Loucy (cell line): ENCODE measurements at regions not wholly inside any gene's neighbourhood (a gene's known extent, or its start where the extent isn't known, plus 50 kb on each side); places are given as distances from the start of the nearest gene placed in this dataset.

Experiments
- H2AFZ ChIP-seq: fragments of 200-600 bp; sonication (generic); 2 replicates; pipeline ENCODE4 v1.6.0; 2016; ENCODE audit warnings: antibody characterized with exemption, mild to moderate bottlenecking, low read length, moderate library complexity
- H3F3A ChIP-seq: fragments of 200-600 bp; 2 replicates; pipeline ENCODE4 v1.6.0; 2016; ENCODE audit warnings: antibody characterized with exemption, low read depth, mild to moderate bottlenecking
- H3K27me3 ChIP-seq: fragments of 200-600 bp; sonication (generic); 2 replicates; pipeline ENCODE4 v1.6.1; 2014; ENCODE audit warnings: low read length, mild to moderate bottlenecking; ENCODE audit not compliant: insufficient read depth, poor library complexity, severe bottlenecking
- H3K36me3 ChIP-seq: fragments of 200-600 bp; sonication (generic); 2 replicates; pipeline ENCODE4 v1.6.1; 2016; ENCODE audit warnings: low read length; ENCODE audit not compliant: insufficient read depth
- H3K4me1 ChIP-seq: fragments of 200-600 bp; sonication (generic); 2 replicates; pipeline ENCODE4 v1.5.1; 2014; ENCODE audit warnings: low read length, mild to moderate bottlenecking; ENCODE audit not compliant: insufficient read depth, poor library complexity, severe bottlenecking
- H3K4me2 ChIP-seq: fragments of 200-600 bp; sonication (generic); 2 replicates; pipeline ENCODE4 v1.6.0; 2014; ENCODE audit warnings: antibody characterized with exemption, low read length, low read depth, mild to moderate bottlenecking; ENCODE audit not compliant: poor library complexity, severe bottlenecking
- H3K4me3 ChIP-seq: fragments of 200-600 bp; sonication (generic); 2 replicates; pipeline ENCODE4 v1.5.1; 2014; ENCODE audit warnings: low read length, mild to moderate bottlenecking, mixed read lengths; ENCODE audit not compliant: poor library complexity, severe bottlenecking
- H3K79me2 ChIP-seq: fragments of 200-600 bp; sonication (generic); 2 replicates; pipeline ENCODE4 v1.6.1; 2014; ENCODE audit warnings: low read length; ENCODE audit not compliant: insufficient read depth
- H3K9ac ChIP-seq: fragments of 200-600 bp; sonication (generic); 2 replicates; pipeline ENCODE4 v1.6.0; 2014; ENCODE audit warnings: mild to moderate bottlenecking, low read depth, low read length, moderate library complexity; ENCODE audit not compliant: poor library complexity, severe bottlenecking
- H3K9me2 ChIP-seq: fragments of 200-600 bp; sonication (generic); replicated peaks from 2 replicates; pipeline ENCODE4 v1.6.1; 2016; ENCODE audit warnings: low read depth, low read length, mixed read lengths
- H3K9me3 ChIP-seq: fragments of 200-600 bp; sonication (generic); 2 replicates; pipeline ENCODE4 v1.6.1; 2014; ENCODE audit warnings: mild to moderate bottlenecking, antibody characterized with exemption, low read length, low read depth; ENCODE audit not compliant: insufficient read depth
- H4K20me1 ChIP-seq: fragments of 200-600 bp; sonication (generic); 2 replicates; pipeline ENCODE4 v1.6.0; 2014; ENCODE audit warnings: antibody characterized with exemption, low read length, mild to moderate bottlenecking; ENCODE audit not compliant: insufficient read depth, poor library complexity, severe bottlenecking
- CTCF ChIP-seq: fragments of 200-600 bp; sonication (generic); conservative IDR thresholded peaks from 2 replicates; pipeline ENCODE4 v1.5.1; 2014; ENCODE audit warnings: mild to moderate bottlenecking, antibody characterized with exemption, low read length
- EZH2phosphoT487 ChIP-seq: fragments of 200-600 bp; IDR thresholded peaks from 2 replicates; pipeline ENCODE4 v1.6.1; 2018; ENCODE audit warnings: antibody characterized with exemption, mild to moderate bottlenecking, moderate library complexity, borderline replicate concordance

- no peaks in the 10 kb centered on the region for H3F3A ChIP-seq
- H3K9me3 ChIP-seq: no peaks in the 10 kb centered on the region
- no peaks in the 10 kb centered on the region for H3K4me1 ChIP-seq
- no peak overlapping the region for H3K9ac ChIP-seq
- no peak overlapping the region for H3K4me2 ChIP-seq
- H3K79me2 ChIP-seq: no peaks in the 10 kb centered on the region
- H3K4me3 ChIP-seq: no peak overlapping the region
- H3K9me2 ChIP-seq: no peaks in the 10 kb centered on the region
- H4K20me1 ChIP-seq: no peaks in the 10 kb centered on the region
- no peaks in the 10 kb centered on the region for H3K36me3 ChIP-seq
- no peaks in the 10 kb centered on the region for H3K27me3 ChIP-seq
- no peak overlapping the region for H2AFZ ChIP-seq
- TF ChIP-seq CTCF: no peak
- TF ChIP-seq EZH2phosphoT487: no peak
These were observed 422.7 kb upstream of the ADAMTS16 start for GRCh38 chr5:4717446-4717845.

GRCh38 chr5:4720831-4721230 is 419.3 kb upstream of the ADAMTS16 start:
- Histone ChIP-seq H3K9me2 (no peaks in the 10 kb centered on the region), H3K4me2 (no peak overlapping the region), H3K36me3 (no peaks in the 10 kb centered on the region), H3K4me1 (no peaks in the 10 kb centered on the region), H3K9me3 (no peaks in the 10 kb centered on the region), H2AFZ (no peak overlapping the region), H3F3A (no peaks in the 10 kb centered on the region), H3K9ac (no peak overlapping the region), H3K79me2 (no peaks in the 10 kb centered on the region), H3K4me3 (no peak overlapping the region), H3K27me3 (no peaks in the 10 kb centered on the region), H4K20me1 (no peaks in the 10 kb centered on the region)
- TF ChIP-seq CTCF (no peak), EZH2phosphoT487 (no peak)

GRCh38 chr5:4722886-4723285 is 417.2 kb upstream of the ADAMTS16 start:
- Histone ChIP-seq H3K9me3 (no peaks in the 10 kb centered on the region), H3K4me2 (no peak overlapping the region), H3F3A (no peaks in the 10 kb centered on the region), H2AFZ (no peak overlapping the region), H3K36me3 (no peaks in the 10 kb centered on the region), H3K9me2 (no peaks in the 10 kb centered on the region), H3K4me3 (no peak overlapping the region), H4K20me1 (no peaks in the 10 kb centered on the region), H3K4me1 (no peaks in the 10 kb centered on the region), H3K27me3 (no peaks in the 10 kb centered on the region), H3K9ac (no peak overlapping the region), H3K79me2 (no peaks in the 10 kb centered on the region)
- TF ChIP-seq CTCF (no peak), EZH2phosphoT487 (no peak)
